ENCODE measurements at regions not wholly inside any gene's neighbourhood (a gene's known extent, or its start where the extent isn't known, plus 50 kb on each side); places are given as distances from the start of the nearest gene placed in this dataset.

DNA sequence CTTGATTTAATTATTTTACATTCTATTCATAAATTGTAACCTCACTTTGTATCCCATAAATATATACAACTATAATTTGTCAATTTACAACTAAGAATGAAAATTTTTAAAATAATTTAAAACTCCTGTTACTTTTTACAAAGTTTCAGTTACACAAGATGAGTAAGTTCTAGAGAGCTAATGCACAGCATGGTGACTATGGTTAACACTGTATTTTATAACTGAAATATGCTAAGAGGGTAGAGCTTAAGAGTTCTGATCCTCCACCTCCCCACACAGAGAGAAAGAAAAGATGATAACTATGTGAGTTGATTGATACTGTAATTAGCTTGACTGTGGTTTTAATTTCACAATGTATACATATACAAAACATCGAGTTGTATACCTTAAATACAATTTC, 412.5 kb upstream of the DDI1 start:
- H3K4me3 ChIP-seq (ENCODE audit: low read depth, low read length, poor library complexity, severe bottlenecking) = no peak overlapping the region
- no peaks in the 10 kb centered on the region for H3K9me2 ChIP-seq (ENCODE audit: insufficient read depth, low read length)
- H4K20me1 ChIP-seq (ENCODE audit: insufficient read depth, low read length) = no peaks in the 10 kb centered on the region
- BruUV-seq (replicated peaks) = no TSS peak
- no peak overlapping the region for H3K27ac ChIP-seq (ENCODE audit: low read depth, low read length, poor library complexity, severe bottlenecking)
- no peaks in the 10 kb centered on the region for H3K9me3 ChIP-seq (ENCODE audit: low read length)
- TF ChIP-seq EZH2phosphoT487 (IDR thresholded peaks at IDR 0.05; ENCODE audit: borderline replicate concordance, low read depth, low read length) = no peak
- TF ChIP-seq, protein P1, sequence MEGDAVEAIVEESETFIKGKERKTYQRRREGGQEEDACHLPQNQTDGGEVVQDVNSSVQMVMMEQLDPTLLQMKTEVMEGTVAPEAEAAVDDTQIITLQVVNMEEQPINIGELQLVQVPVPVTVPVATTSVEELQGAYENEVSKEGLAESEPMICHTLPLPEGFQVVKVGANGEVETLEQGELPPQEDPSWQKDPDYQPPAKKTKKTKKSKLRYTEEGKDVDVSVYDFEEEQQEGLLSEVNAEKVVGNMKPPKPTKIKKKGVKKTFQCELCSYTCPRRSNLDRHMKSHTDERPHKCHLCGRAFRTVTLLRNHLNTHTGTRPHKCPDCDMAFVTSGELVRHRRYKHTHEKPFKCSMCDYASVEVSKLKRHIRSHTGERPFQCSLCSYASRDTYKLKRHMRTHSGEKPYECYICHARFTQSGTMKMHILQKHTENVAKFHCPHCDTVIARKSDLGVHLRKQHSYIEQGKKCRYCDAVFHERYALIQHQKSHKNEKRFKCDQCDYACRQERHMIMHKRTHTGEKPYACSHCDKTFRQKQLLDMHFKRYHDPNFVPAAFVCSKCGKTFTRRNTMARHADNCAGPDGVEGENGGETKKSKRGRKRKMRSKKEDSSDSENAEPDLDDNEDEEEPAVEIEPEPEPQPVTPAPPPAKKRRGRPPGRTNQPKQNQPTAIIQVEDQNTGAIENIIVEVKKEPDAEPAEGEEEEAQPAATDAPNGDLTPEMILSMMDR (conservative IDR thresholded peaks at IDR 0.05; ENCODE audit: low read length) = no peak
- no peak overlapping the region for H2AFZ ChIP-seq (ENCODE audit: low read length)
- H3K4me2 ChIP-seq (ENCODE audit: low read length) = no peak overlapping the region
- ChIA-PET POLR2A (interaction anchor here (1.0 kb wide), 1 partner anchor 39 kb away, joined by 3 read pairs; no protein-coding TSS in a partner anchor), CTCF (ENCODE audit: unreplicated experiment) (no interaction called here)
- no peaks in the 10 kb centered on the region for H3K36me3 ChIP-seq (ENCODE audit: insufficient read depth, low read length)
- intact Hi-C loops (cut with micrococcal nuclease; ENCODE audit: unreplicated experiment) = no loop called here
- no peaks in the 10 kb centered on the region for H3K79me2 ChIP-seq (ENCODE audit: insufficient read depth, low read depth, low read length)
- no peaks in the 10 kb centered on the region for H3K4me1 ChIP-seq (ENCODE audit: insufficient read depth, low read length, poor library complexity, severe bottlenecking)
- DNase-seq (ENCODE audit: low spot score) = no peak

GRCh38 chr11:103624708-103625623, 411.5 kb upstream of the DDI1 start:
- no peak overlapping the region for H3K27ac ChIP-seq (ENCODE audit: low read depth, low read length, poor library complexity, severe bottlenecking)
- no TSS peak for BruUV-seq (replicated peaks)
- no peaks in the 10 kb centered on the region for H3K36me3 ChIP-seq (ENCODE audit: insufficient read depth, low read length)
- no peaks in the 10 kb centered on the region for H3K4me1 ChIP-seq (ENCODE audit: insufficient read depth, low read length, poor library complexity, severe bottlenecking)
- no peaks in the 10 kb centered on the region for H3K9me3 ChIP-seq (ENCODE audit: low read length)
- no peak overlapping the region for H3K4me3 ChIP-seq (ENCODE audit: low read depth, low read length, poor library complexity, severe bottlenecking)
- intact Hi-C loops (cut with micrococcal nuclease; ENCODE audit: unreplicated experiment) = no loop called here
- DNase-seq (ENCODE audit: low spot score) = no peak
- H3K9me2 ChIP-seq (ENCODE audit: insufficient read depth, low read length) = no peaks in the 10 kb centered on the region
- no peaks in the 10 kb centered on the region for H3K79me2 ChIP-seq (ENCODE audit: insufficient read depth, low read depth, low read length)
- ChIA-PET POLR2A (no interaction called here), CTCF (ENCODE audit: unreplicated experiment) (no interaction called here)
- no peaks in the 10 kb centered on the region for H4K20me1 ChIP-seq (ENCODE audit: insufficient read depth, low read length)
- TF ChIP-seq EZH2phosphoT487 (IDR thresholded peaks at IDR 0.05; ENCODE audit: borderline replicate concordance, low read depth, low read length) = no peak
- TF ChIP-seq, protein P1 (conservative IDR thresholded peaks at IDR 0.05; ENCODE audit: low read length) = no peak
- H3K4me2 ChIP-seq (ENCODE audit: low read length) = no peak overlapping the region
- no peak overlapping the region for H2AFZ ChIP-seq (ENCODE audit: low read length)

DNA sequence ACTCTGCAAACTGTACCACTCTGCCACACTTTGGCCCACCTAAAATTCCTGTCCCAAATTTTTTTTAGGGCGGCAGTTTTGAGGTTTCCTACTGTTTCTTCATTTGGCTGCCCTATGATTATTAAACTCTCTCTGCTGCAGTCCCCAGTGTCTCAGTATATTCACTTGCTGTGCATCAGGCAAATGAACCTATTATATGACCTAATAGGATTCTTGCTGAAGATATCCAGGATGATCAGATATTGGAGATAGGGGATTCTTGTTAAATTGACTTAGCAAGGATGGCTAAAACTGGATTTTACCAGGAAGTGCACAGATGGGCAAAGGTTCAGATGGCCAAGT, 410.8 kb upstream of the DDI1 start:
- no peaks in the 10 kb centered on the region for H3K36me3 ChIP-seq (ENCODE audit: insufficient read depth, low read length)
- no peak for TF ChIP-seq EZH2phosphoT487 (IDR thresholded peaks at IDR 0.05; ENCODE audit: borderline replicate concordance, low read depth, low read length)
- TF ChIP-seq, protein P1 (conservative IDR thresholded peaks at IDR 0.05; ENCODE audit: low read length) = no peak
- H4K20me1 ChIP-seq (ENCODE audit: insufficient read depth, low read length) = no peaks in the 10 kb centered on the region
- DNase-seq (ENCODE audit: low spot score) = no peak
- H2AFZ ChIP-seq (ENCODE audit: low read length) = no peak overlapping the region
- ChIA-PET CTCF (ENCODE audit: unreplicated experiment) (no interaction called here), POLR2A (no interaction called here)
- no peak overlapping the region for H3K27ac ChIP-seq (ENCODE audit: low read depth, low read length, poor library complexity, severe bottlenecking)
- no TSS peak for BruUV-seq (replicated peaks)
- H3K9me3 ChIP-seq (ENCODE audit: low read length) = no peaks in the 10 kb centered on the region
- no peaks in the 10 kb centered on the region for H3K79me2 ChIP-seq (ENCODE audit: insufficient read depth, low read depth, low read length)
- H3K4me3 ChIP-seq (ENCODE audit: low read depth, low read length, poor library complexity, severe bottlenecking) = no peak overlapping the region
- no peak overlapping the region for H3K4me2 ChIP-seq (ENCODE audit: low read length)
- intact Hi-C loops (cut with micrococcal nuclease; ENCODE audit: unreplicated experiment) = no loop called here
- no peaks in the 10 kb centered on the region for H3K9me2 ChIP-seq (ENCODE audit: insufficient read depth, low read length)
- no peaks in the 10 kb centered on the region for H3K4me1 ChIP-seq (ENCODE audit: insufficient read depth, low read length, poor library complexity, severe bottlenecking)

Measured in OCI-LY7 (cell line).